Body of pancreas (tissue), 4 donors: ENCODE measurements at regions not wholly inside any gene's neighbourhood (a gene's known extent, or its start where the extent isn't known, plus 50 kb on each side); places are given as distances from the start of the nearest gene placed in this dataset.

Experiments used
- ATAC-seq: fragments of 150-250 bp; one replicate; pipeline ENCODE4 v1.9.1; 2016
- DNase-seq, 4 donors: peaks; one replicate each; pipeline ENCODE4 v3.0.0-alpha.2; 2019
- H3K27ac ChIP-seq, 4 donors: fragments of 200-600 bp; sonication (generic); 1 replicate in 3 of 4; 2 replicates in 1 of 4; pipeline versions ENCODE4 v1.5.1 to v1.6.1; 2016 to 2019; ENCODE audit warnings: mild to moderate bottlenecking in 1 of 4, mixed read lengths in 1 of 4, moderate library complexity in 1 of 4
- H3K27me3 ChIP-seq, 2 donors: fragments of 200-600 bp; sonication (generic); one replicate each; pipeline ENCODE4 v1.6.0; 2016; ENCODE audit warnings: mild to moderate bottlenecking in 1 of 2
- H3K36me3 ChIP-seq, 2 donors: fragments of 200-600 bp; sonication (generic); replicated peaks in 1 of 2; 2 replicates each; pipeline ENCODE4 v1.5.1; 2016; ENCODE audit warnings: low read depth in 2 of 2; ENCODE audit not compliant: insufficient read depth in 1 of 2
- H3K4me1 ChIP-seq: fragments of 200-600 bp; sonication (generic); one replicate; pipeline ENCODE4 v1.6.0; 2016
- H3K4me3 ChIP-seq, 2 donors: fragments of 200-600 bp; sonication (generic); 1 replicate in 1 of 2; 2 replicates in 1 of 2; pipeline ENCODE4 v1.5.1; 2016 to 2019
- H3K9me3 ChIP-seq, 3 donors: fragments of 200-600 bp; sonication (generic); 1 replicate in 2 of 3; 2 replicates in 1 of 3; pipeline ENCODE4 v1.5.1; 2016
- POLR2A ChIP-seq, 3 donors: fragments of 450-650 bp; IDR thresholded peaks; one replicate each; pipeline ENCODE4 v1.6.1; 2016; ENCODE audit warnings: antibody characterized with exemption in 3 of 3, mild to moderate bottlenecking in 2 of 3
- WGBS, 2 donors: methylation state at CpG; one replicate each; pipeline ENCODE4 v1.1.5; 2017; 5-methylcytosine and 5-hydroxymethylcytosine counted together
- intact Hi-C: fragments of 100-400 bp; cut with DNase I; formaldehyde crosslinking; loops from one replicate; pipeline ENCODE4 v1.15.1; 2023
- TF ChIP-seq, protein P1 (sequence below), 7 experiments: fragments of 450-650 bp in 4 of 7; fragments of 200-600 bp in 3 of 7; sonication (generic) in 3 of 7; IDR thresholded peaks; one replicate each; pipeline ENCODE4 v1.5.1; 2016 to 2019; ENCODE audit warnings: antibody characterized with exemption in 7 of 7

- H3K9me3 ChIP-seq: no peaks in the 10 kb centered on the region
- intact Hi-C loops: no loop called here
- no peak for DNase-seq
- H3K27ac ChIP-seq: no peak overlapping the region
- 13 to 41% methylated on average over 1 of the region's 1 CpG for WGBS, 2 donors
- no peak for ATAC-seq
- no peaks in the 10 kb centered on the region for H3K27me3 ChIP-seq
- no peaks in the 10 kb centered on the region for H3K4me1 ChIP-seq
- TF ChIP-seq, protein P1, sequence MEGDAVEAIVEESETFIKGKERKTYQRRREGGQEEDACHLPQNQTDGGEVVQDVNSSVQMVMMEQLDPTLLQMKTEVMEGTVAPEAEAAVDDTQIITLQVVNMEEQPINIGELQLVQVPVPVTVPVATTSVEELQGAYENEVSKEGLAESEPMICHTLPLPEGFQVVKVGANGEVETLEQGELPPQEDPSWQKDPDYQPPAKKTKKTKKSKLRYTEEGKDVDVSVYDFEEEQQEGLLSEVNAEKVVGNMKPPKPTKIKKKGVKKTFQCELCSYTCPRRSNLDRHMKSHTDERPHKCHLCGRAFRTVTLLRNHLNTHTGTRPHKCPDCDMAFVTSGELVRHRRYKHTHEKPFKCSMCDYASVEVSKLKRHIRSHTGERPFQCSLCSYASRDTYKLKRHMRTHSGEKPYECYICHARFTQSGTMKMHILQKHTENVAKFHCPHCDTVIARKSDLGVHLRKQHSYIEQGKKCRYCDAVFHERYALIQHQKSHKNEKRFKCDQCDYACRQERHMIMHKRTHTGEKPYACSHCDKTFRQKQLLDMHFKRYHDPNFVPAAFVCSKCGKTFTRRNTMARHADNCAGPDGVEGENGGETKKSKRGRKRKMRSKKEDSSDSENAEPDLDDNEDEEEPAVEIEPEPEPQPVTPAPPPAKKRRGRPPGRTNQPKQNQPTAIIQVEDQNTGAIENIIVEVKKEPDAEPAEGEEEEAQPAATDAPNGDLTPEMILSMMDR (IDR thresholded peaks at IDR 0.05): no peak
- no peak for TF ChIP-seq POLR2A (IDR thresholded peaks at IDR 0.05)
- H3K4me3 ChIP-seq: no peak overlapping the region
- no peaks in the 10 kb centered on the region for H3K36me3 ChIP-seq
Measured at GRCh38 chr4:59925290-59925689, 1274.8 kb upstream of the ADGRL3 start.

DNA sequence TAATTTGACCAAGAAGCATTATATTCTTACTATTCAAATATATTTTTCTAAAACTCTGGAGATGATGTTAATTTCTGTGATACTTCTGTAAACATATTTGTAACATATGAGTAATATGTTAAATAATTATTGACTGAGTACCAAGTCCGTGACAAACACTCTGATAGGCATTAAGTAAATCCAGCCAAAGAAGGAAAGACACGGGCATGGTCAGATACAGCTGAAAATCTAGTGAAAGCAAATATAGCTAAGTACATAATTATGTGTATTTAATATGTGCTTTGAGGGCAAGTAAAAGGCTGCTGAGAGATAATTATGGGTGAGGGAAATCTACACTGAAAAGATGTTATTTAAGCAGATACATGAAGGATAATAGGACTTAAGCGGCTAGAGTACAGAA, 1263.6 kb upstream of the ADGRL3 start:
- intact Hi-C loops: no loop called here
- Histone ChIP-seq H3K4me3 (no peak overlapping the region), H3K27me3 (no peaks in the 10 kb centered on the region), H3K27ac (no peak overlapping the region), H3K4me1 (no peaks in the 10 kb centered on the region), H3K36me3 (no peaks in the 10 kb centered on the region), H3K9me3 (no peaks in the 10 kb centered on the region)
- DNase-seq (no peak), ATAC-seq (no peak)
- TF ChIP-seq, protein P1 (IDR thresholded peaks at IDR 0.05): no peak
- no peak for TF ChIP-seq POLR2A (IDR thresholded peaks at IDR 0.05)
- WGBS, 2 donors: 43% methylated on average over 3 of the region's 3 CpGs

- 66 to 84% methylated on average over 1 of the region's 1 CpG for WGBS, 2 donors
- DNase-seq: no peak
- intact Hi-C loops: no loop called here
- Histone ChIP-seq H3K9me3 (no peaks in the 10 kb centered on the region), H3K4me3 (no peak overlapping the region), H3K27ac (no peak overlapping the region), H3K36me3 (no peaks in the 10 kb centered on the region), H3K4me1 (no peaks in the 10 kb centered on the region), H3K27me3 (no peaks in the 10 kb centered on the region)
- TF ChIP-seq POLR2A (IDR thresholded peaks at IDR 0.05): no peak
- TF ChIP-seq, protein P1 (IDR thresholded peaks at IDR 0.05): no peak
- no peak for ATAC-seq
Measured at GRCh38 chr4:59938166-59938565, 1262.0 kb upstream of the ADGRL3 start.

GRCh38 chr4:59945277-59945676, 1254.8 kb upstream of the ADGRL3 start:
- TF ChIP-seq POLR2A (IDR thresholded peaks at IDR 0.05): no peak
- TF ChIP-seq, protein P1 (IDR thresholded peaks at IDR 0.05): no peak
- Histone ChIP-seq H3K27ac (no peak overlapping the region), H3K27me3 (no peaks in the 10 kb centered on the region), H3K4me1 (no peaks in the 10 kb centered on the region), H3K9me3 (no peaks in the 10 kb centered on the region), H3K36me3 (no peaks in the 10 kb centered on the region), H3K4me3 (no peak overlapping the region)
- intact Hi-C loops: no loop called here
- WGBS, 2 donors: 77% methylated on average over 2 of the region's 2 CpGs
- DNase-seq (no peak), ATAC-seq (no peak)

GRCh38 chr4:59945716-59946115, 1254.4 kb upstream of the ADGRL3 start:
- no peaks in the 10 kb centered on the region for H3K27me3 ChIP-seq
- ATAC-seq: no peak
- no peak for TF ChIP-seq POLR2A (IDR thresholded peaks at IDR 0.05)
- TF ChIP-seq, protein P1 (IDR thresholded peaks at IDR 0.05): no peak
- no peaks in the 10 kb centered on the region for H3K4me1 ChIP-seq
- no peaks in the 10 kb centered on the region for H3K9me3 ChIP-seq
- no peak overlapping the region for H3K4me3 ChIP-seq
- no peaks in the 10 kb centered on the region for H3K36me3 ChIP-seq
- intact Hi-C loops: no loop called here
- 64 to 76% methylated on average over 1 of the region's 1 CpG for WGBS, 2 donors
- DNase-seq: no peak
- no peak overlapping the region for H3K27ac ChIP-seq
